Stimulated activated CD8-positive, alpha-beta memory T cell treated with anti-CD3 and anti-CD28 coated beads, Interleukin-15, amount 100 ng/mL, for 48 hours (primary cell): ENCODE measurements at regions not wholly inside any gene's neighbourhood (a gene's known extent, or its start where the extent isn't known, plus 50 kb on each side); places are given as distances from the start of the nearest gene placed in this dataset.

Experiments
- DNase-seq, 2 donors: peaks; one replicate each; pipeline ENCODE4 v3.0.0-alpha.2; 2020; ENCODE audit warnings: low read depth in 2 of 2

DNA sequence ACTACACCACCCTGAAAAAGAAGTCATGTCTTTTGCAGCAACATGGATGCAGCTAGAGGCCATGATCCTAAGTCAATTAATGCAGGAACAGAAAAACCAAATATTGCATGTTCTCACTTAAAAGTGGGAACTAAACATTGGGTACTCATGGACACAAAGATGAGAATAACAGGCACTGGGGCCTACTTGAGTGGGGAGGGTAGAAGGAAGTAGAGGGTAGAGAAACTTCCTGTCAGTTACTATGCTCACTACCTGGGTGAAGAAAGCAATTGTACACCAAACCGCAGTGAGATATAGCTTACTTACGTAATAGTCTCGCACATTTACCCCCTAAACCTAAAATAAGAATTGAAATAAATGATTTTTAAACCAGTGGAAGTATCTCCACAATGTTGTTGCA lies 480.5 kb upstream of the ARRDC4 start:
- no peak for DNase-seq

DNA sequence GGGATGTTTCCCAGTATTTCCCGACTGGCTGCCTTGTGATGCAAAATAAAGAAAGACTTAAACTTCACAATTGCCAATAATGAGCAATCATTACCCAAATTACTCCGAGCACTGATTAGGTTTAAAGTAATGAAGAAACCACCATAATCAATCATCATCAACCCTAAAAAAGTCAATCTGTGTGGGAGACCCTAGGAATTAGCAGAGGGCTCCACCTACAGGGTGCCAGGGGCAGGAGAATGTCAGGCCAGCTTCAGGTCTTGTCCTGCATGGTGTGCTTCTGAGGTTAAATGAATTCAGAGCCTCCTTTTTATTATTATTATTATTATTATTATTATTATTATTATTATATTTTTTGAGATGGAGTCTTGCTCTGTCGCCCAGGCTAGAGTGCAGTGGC lies 478.0 kb upstream of the ARRDC4 start:
- no peak for DNase-seq

DNA sequence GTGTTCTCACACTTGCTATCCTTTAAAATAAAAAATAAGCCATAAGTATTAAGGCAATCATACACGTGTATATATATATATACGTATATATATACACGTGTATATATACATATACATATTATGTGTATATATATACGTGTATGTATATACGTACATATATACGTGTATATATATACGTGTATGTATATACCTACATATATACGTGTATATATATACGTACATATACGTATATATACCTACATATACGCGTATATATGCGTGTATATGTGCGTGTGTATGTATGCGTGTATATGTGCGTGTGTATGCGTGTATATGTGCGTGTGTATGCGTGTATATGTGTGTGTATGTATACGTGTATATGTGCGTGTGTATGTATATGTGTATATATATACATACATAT lies 477.3 kb upstream of the ARRDC4 start:
- DNase-seq = no peak

DNA sequence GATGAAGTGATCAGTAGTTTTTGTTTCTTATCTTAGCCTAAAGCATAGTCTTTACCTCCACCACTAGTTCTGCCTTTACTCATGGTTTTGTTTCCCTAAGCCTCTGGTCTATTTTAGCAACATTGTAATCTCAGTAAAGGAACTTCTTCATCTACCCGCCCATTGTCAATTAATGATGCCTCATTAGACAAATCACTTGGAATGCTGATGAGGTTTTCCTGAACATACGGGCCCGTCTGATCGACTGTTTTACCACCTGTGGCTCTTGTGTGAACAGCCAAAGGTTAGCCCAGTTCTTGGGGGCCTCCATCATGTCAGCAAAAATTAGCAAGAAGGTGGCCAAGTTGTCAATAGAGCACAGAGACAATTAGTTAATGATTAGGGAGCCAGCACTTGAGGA lies 470.1 kb upstream of the ARRDC4 start:
- DNase-seq = no peak

GRCh38 chr15:97501291-97501690 lies 459.2 kb upstream of the ARRDC4 start:
- no peak for DNase-seq

- DNase-seq = no peak
These were observed 458.5 kb upstream of the ARRDC4 start for GRCh38 chr15:97502038-97502437.

- no peak for DNase-seq
These were observed 456.3 kb upstream of the ARRDC4 start for GRCh38 chr15:97504031-97504792.

GRCh38 chr15:97517737-97518136 lies 442.8 kb upstream of the ARRDC4 start:
- DNase-seq = no peak

- no peak for DNase-seq
These were observed 439.8 kb upstream of the ARRDC4 start for GRCh38 chr15:97520689-97521088.

DNA sequence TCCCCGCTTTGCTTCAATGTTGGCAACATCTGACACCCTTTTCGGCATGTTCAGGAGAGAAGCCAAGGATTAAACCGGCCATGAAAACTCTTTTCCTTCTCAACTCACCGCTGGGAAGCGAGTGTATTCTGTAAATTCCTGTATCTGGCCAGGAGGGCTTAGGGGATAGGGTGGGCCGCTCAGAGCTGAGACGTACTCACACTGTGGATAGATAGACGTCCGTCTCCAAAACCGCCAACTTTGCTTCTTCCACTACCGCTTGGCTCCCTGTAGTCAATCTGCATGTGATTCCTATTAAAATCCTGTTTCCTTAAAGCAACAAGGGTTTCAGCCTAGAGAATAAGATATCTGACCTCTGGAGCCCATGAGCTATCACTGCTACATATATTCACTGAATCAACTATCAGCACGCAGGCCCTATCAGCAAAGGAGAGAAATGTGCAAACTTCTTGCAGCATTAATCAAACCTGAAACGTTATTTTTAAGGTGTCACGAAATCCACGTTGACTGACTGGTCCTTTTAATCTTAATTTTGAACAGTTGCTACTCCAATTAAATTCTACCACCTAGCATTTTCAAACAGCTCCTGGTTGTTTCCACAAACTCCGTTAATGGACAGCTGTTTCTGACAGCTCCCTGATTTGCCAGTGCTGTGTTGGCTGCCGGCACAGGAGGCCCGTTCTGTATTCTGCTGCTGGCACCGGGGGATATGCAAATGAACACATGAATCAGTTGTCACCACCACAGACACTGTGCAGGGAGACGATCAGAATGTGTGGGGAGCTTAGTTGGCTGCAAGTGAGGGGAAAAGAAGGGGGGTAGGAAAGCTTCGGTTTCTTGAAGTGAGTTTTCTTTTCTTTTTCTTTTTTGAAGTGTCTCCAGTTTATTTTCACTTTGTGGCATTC lies 438.9 kb upstream of the ARRDC4 start:
- no peak for DNase-seq

DNA sequence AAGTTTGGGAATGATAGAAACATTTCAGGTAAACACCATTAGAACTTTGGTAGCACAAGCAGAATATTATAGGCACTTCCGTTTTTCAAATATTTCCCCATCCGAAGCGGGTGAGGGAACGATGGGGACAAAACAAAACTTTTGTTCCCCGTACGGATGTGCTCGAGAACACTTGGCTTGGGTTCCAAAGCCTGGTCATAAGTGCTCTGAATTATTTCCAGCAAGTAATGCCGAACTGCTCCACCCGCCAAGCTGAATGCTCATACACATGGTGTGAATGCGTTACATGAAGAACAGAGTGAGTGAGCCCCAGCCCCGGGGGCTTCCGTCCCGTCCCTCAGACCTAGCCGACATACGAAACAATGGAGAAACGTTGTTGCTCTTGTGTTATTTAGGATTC lies 438.2 kb upstream of the ARRDC4 start:
- DNase-seq = no peak

- no peak for DNase-seq
These were observed 434.7 kb upstream of the ARRDC4 start for GRCh38 chr15:97525809-97526208.

GRCh38 chr15:97528238-97528637 lies 432.3 kb upstream of the ARRDC4 start:
- no peak for DNase-seq

DNA sequence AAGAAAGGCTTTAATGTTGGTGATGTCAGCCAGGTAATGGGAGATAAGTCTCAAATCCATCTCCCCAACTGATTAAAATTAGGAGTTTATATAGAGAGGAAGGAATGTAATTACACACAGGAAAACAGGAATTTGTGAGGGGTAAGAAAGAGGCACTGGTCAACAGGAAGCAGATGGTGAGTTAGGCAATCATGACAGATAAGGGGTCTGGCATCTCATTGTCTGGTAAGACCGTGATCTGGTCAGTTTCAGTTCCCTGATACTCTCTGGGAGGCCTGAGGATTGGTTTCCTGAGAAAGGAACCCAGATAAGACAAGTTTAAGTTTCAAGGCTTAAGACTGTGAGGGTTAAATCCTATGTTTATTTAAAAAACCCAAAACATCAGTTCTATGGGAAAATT lies 414.7 kb upstream of the ARRDC4 start:
- DNase-seq = no peak

GRCh38 chr15:97547381-97547780 lies 413.1 kb upstream of the ARRDC4 start:
- DNase-seq = no peak

DNA sequence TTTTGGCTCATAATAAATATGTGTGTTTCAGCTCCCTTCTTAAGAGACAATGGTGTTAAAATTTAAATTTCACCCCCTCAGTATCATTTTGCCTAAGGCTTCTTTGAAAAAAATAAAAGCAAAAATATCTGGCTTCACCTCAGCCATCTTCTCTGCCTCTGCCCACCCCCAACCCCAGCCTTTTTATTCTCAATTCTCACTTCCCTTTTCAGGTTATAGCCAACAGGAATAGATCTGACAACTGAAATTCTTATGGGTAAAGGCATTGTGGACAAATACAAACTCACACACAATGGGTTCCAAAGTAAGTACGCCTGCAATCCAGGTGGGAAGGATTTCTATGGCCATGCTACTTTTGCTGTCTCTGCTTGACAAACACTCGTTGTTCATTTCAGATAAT lies 399.0 kb upstream of the ARRDC4 start:
- no peak for DNase-seq

GRCh38 chr15:97563516-97563915 lies 397.0 kb upstream of the ARRDC4 start:
- DNase-seq = no peak

DNA sequence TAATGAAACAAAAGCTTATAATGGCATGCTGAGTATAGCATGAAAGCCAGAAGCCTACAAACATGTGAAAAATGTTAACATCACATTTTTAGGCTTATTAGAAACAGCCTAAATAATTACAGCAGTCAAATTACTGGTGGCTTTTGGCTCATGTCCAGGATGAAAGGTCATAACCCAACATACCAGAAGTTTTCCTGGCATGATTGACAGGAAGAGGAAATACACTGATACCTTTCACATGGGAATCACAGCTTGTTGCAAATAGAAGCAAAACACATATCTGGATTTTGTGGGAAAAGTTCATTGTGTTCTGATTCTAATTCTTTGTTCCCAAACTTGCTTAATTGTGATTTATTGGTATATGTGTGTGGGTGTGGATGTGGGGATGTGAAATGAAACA lies 393.5 kb upstream of the ARRDC4 start:
- DNase-seq = no peak

DNA sequence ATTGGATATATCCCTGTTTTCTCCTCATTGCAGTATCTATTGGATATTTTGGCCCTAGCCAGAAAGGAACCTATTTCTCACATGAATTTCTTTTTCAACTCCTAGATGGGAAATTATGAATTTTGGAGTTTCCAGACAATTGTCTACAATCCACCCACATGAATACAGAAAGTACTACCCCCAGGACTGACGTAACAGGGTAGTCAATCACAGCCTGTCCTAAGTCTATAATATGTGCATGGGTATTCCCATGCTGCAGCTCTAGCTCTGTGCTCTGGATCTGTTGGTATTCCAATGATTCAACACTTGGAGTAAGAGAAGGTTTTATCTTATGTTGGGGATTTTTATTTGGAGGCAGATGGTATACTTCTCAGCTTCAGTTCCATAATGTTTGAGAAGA lies 393.1 kb upstream of the ARRDC4 start:
- no peak for DNase-seq

DNA sequence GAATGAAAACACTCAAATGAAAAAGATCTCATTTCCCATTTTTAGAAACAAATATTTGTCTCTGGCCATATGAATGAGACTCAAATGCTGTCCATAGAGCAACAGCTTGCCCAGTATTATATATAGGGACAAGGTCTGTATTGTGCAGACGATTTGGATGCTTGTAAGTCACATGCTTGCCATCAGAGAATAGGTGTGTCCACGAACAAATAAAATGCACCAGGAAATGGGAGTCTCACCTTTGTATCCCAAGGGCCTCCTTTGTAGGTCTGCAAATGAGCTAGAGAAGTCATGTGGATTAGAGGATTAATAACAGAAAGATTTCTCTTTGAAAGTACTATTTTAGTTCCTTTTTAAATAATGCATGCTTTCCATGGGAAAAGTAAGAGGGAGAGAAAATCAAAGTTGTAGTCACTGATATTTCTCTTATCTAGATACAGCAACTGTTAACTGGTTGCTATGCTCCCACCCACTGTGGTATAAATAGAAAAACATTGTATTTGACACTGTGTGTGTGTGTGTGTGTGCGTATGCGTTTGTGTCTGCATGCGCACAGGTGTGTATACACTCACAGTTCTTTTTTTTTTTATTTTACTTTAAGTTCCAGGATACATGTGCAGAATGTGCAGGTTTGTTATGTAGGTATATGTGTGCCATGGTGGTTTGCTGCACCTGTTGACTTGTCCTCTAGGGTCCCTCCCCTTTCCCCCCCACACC lies 383.4 kb upstream of the ARRDC4 start:
- no peak for DNase-seq

GRCh38 chr15:97585408-97585807 lies 375.1 kb upstream of the ARRDC4 start:
- DNase-seq = no peak

DNA sequence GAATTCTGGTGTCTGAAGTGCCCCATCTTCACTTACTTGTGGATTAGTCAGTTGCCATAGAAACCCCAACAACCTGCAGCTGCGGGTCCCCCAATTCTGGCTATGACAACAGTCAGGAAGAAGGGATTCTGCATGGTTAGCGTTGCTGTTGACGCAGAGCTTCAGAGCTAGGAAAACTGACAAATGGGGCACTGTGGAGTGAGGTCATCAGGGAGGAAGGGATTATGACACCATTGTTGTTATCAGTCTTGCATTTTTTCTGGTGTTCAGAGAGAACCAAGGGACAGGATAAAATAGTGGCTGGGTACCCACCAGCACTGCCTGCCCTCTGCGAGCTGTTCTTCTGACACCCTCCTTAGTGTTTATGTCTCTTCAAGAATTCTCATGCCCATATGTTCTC lies 367.7 kb upstream of the ARRDC4 start:
- no peak for DNase-seq

GRCh38 chr15:97597801-97598200 lies 362.7 kb upstream of the ARRDC4 start:
- DNase-seq = no peak
